ENCODE measurements at regions not wholly inside any gene's neighbourhood (a gene's known extent, or its start where the extent isn't known, plus 50 kb on each side); places are given as distances from the start of the nearest gene placed in this dataset.

GRCh38 chr16:66224626-66225025, 141.9 kb upstream of the CDH5 start:
- no peak overlapping the region for H3K4me3 ChIP-seq (ENCODE audit: low read depth, low read length)
- TF ChIP-seq CTCF (IDR thresholded peaks at IDR 0.05; ENCODE audit: insufficient read depth, low read depth, low read length) = no peak

DNA sequence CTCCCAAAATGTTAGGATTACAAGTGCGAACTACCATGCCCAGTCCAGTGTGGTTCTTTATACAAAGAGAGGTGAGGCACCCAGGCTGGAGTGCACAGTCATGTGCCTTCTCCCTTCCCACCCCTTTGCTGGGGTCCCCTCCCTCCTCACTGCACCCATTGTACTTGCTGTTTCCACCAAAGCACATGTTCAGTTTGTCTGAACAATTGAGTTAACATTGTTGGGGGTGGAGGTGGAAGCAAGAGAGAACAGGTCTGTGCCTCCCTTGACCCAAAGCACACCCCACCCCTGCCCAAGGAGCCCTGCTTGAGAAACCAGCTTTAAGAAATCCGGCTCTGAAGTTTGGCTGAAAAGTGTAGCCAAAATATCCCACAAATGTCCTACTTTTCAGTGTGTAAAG, 142.3 kb upstream of the CDH5 start:
- no peak for DNase-seq (ENCODE audit: low read depth)
- TF ChIP-seq CTCF (IDR thresholded peaks at IDR 0.05; ENCODE audit: insufficient read depth, low read depth, low read length) = no peak
- H3K4me3 ChIP-seq (ENCODE audit: low read depth, low read length) = no peak overlapping the region

More at GRCh38 chr16:66224626-66225025, 141.9 kb upstream of the CDH5 start:
- no peak for DNase-seq (ENCODE audit: low read depth)

GRCh38 chr16:66223176-66223780, 143.2 kb upstream of the CDH5 start:
- no peak for DNase-seq (ENCODE audit: low read depth)
- H3K4me3 ChIP-seq (ENCODE audit: low read depth, low read length) = no peak overlapping the region
- no peak for TF ChIP-seq CTCF (IDR thresholded peaks at IDR 0.05; ENCODE audit: insufficient read depth, low read depth, low read length)

- no peak for DNase-seq (ENCODE audit: low read depth)
- H3K4me3 ChIP-seq (ENCODE audit: low read depth, low read length) = no peak overlapping the region
- no peak for TF ChIP-seq CTCF (IDR thresholded peaks at IDR 0.05; ENCODE audit: insufficient read depth, low read depth, low read length)
Observed at GRCh38 chr16:66222756-66223155, 143.7 kb upstream of the CDH5 start.

DNA sequence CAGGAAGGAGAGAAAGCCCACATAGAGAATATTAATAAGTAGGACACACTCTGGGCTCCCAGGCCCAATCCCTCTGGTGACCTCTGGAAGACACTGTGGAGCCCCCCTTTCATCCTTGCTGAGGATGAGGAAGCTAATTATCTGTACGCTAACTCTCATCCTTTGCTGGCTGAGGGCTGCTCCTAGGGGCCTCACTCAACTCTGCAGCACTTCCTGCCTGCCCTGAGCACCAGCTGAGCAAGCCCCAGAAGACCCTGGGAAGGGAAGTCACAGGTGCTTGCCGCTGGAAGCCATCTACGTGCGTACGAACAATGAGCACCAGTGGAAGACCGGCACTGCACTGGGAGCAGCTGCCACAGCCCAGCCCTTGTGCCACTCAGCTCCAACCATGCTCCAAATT, 145.8 kb upstream of the CDH5 start:
- H3K4me3 ChIP-seq (ENCODE audit: low read depth, low read length) = no peak overlapping the region
- no peak for TF ChIP-seq CTCF (IDR thresholded peaks at IDR 0.05; ENCODE audit: insufficient read depth, low read depth, low read length)
- no peak for DNase-seq (ENCODE audit: low read depth)

GRCh38 chr16:66219491-66219890, 147.0 kb upstream of the CDH5 start:
- no peak overlapping the region for H3K4me3 ChIP-seq (ENCODE audit: low read depth, low read length)
- DNase-seq (ENCODE audit: low read depth) = no peak
- no peak for TF ChIP-seq CTCF (IDR thresholded peaks at IDR 0.05; ENCODE audit: insufficient read depth, low read depth, low read length)

- TF ChIP-seq CTCF (IDR thresholded peaks at IDR 0.05; ENCODE audit: insufficient read depth, low read depth, low read length) = no peak
- DNase-seq (ENCODE audit: low read depth) = no peak
- H3K4me3 ChIP-seq (ENCODE audit: low read depth, low read length) = no peak overlapping the region
Observed at GRCh38 chr16:66212428-66212827, 154.1 kb upstream of the CDH5 start.

Data from fibroblast of villous mesenchyme (primary cell).